Prostate gland (tissue), 2 donors: ENCODE measurements at regions not wholly inside any gene's neighbourhood (a gene's known extent, or its start where the extent isn't known, plus 50 kb on each side); places are given as distances from the start of the nearest gene placed in this dataset.
A peak's percentile ranks its signal among the peaks of the same experiment; 100 is the strongest.

Source experiments
- DNase-seq: peaks from one replicate; pipeline ENCODE4 v3.0.0-alpha.2; 2019; ENCODE audit warnings: low spot score
- H3K27ac ChIP-seq, 2 donors: fragments of 200-600 bp; sonication (generic); 2 replicates each; pipeline ENCODE4 v1.5.1; 2017 to 2019
- H3K27me3 ChIP-seq: fragments of 200-600 bp; sonication (generic); replicated peaks from 2 replicates; pipeline ENCODE4 v1.5.1; 2019; ENCODE audit not compliant: insufficient read depth
- H3K36me3 ChIP-seq, 2 donors: fragments of 200-600 bp; sonication (generic); 1 replicate in 1 of 2; 2 replicates in 1 of 2; pipeline versions ENCODE4 v1.5.1 to v1.8.1; 2017 to 2019
- H3K4me1 ChIP-seq: fragments of 200-600 bp; sonication (generic); replicated peaks from 2 replicates; pipeline ENCODE4 v1.5.1; 2019
- H3K4me3 ChIP-seq, 2 donors: fragments of 200-600 bp; sonication (generic); 2 replicates each; pipeline ENCODE4 v1.5.1; 2017 to 2019
- H3K9me3 ChIP-seq: fragments of 200-600 bp; sonication (generic); 2 replicates; pipeline ENCODE4 v1.5.1; 2017
- POLR2A ChIP-seq: fragments of 450-650 bp; IDR thresholded peaks from one replicate; pipeline ENCODE4 v1.6.1; 2016; ENCODE audit warnings: antibody characterized with exemption, mild to moderate bottlenecking
- POLR2AphosphoS5 ChIP-seq: sonication (generic); formaldehyde crosslinking; IDR thresholded peaks from one replicate; pipeline ENCODE4 v1.6.1; 2017; ENCODE audit warnings: antibody characterized with exemption
- WGBS: methylation state at CpG from one replicate; pipeline ENCODE4 v1.1.5; 2018; 5-methylcytosine and 5-hydroxymethylcytosine counted together
- intact Hi-C: fragments of 100-400 bp; cut with DNase I; formaldehyde crosslinking; loops from one replicate; pipeline ENCODE4 v1.14.2; 2022
- TF ChIP-seq, protein P1 (sequence below), 4 experiments: fragments of 200-600 bp in 2 of 4; fragments of 450-650 bp in 2 of 4; sonication (generic) in 2 of 4; IDR thresholded peaks; 1 replicate in 3 of 4; 2 replicates in 1 of 4; pipeline ENCODE4 v1.5.1; 2016 to 2019; ENCODE audit warnings: antibody characterized with exemption in 4 of 4, mild to moderate bottlenecking in 2 of 4, moderate library complexity in 2 of 4

- Histone ChIP-seq H3K4me3 (no peak overlapping the region), H3K4me1 (no peaks in the 10 kb centered on the region), H3K27me3 (no peaks in the 10 kb centered on the region), H3K27ac (no peak overlapping the region), H3K9me3 (no peaks in the 10 kb centered on the region), H3K36me3 (no peaks in the 10 kb centered on the region)
- intact Hi-C loops = no loop called here
- DNase-seq = no peak
- TF ChIP-seq POLR2AphosphoS5 = no peak
- no peak for TF ChIP-seq POLR2A
- TF ChIP-seq, protein P1, sequence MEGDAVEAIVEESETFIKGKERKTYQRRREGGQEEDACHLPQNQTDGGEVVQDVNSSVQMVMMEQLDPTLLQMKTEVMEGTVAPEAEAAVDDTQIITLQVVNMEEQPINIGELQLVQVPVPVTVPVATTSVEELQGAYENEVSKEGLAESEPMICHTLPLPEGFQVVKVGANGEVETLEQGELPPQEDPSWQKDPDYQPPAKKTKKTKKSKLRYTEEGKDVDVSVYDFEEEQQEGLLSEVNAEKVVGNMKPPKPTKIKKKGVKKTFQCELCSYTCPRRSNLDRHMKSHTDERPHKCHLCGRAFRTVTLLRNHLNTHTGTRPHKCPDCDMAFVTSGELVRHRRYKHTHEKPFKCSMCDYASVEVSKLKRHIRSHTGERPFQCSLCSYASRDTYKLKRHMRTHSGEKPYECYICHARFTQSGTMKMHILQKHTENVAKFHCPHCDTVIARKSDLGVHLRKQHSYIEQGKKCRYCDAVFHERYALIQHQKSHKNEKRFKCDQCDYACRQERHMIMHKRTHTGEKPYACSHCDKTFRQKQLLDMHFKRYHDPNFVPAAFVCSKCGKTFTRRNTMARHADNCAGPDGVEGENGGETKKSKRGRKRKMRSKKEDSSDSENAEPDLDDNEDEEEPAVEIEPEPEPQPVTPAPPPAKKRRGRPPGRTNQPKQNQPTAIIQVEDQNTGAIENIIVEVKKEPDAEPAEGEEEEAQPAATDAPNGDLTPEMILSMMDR (IDR thresholded peaks at IDR 0.05) = no peak
Observed at GRCh38 chr13:72144636-72145035, 277.6 kb upstream of the DACH1 start.

GRCh38 chr13:72141855-72142519, 275.0 kb upstream of the DACH1 start:
- TF ChIP-seq, protein P1 (IDR thresholded peaks at IDR 0.05) = no peak
- no peak for TF ChIP-seq POLR2A
- peak; percentile 26 for TF ChIP-seq POLR2AphosphoS5
- H3K27ac ChIP-seq = no peak overlapping the region
- intact Hi-C loops = no loop called here
- H3K27me3 ChIP-seq = no peaks in the 10 kb centered on the region
- no peaks in the 10 kb centered on the region for H3K4me1 ChIP-seq
- no peak overlapping the region for H3K4me3 ChIP-seq
- WGBS = 19% methylated on average over 3 of the region's 3 CpGs
- H3K9me3 ChIP-seq = no peaks in the 10 kb centered on the region
- DNase-seq = peak; percentile 4
- no peaks in the 10 kb centered on the region for H3K36me3 ChIP-seq

- no peak overlapping the region for H3K27ac ChIP-seq
- DNase-seq = no peak
- H3K27me3 ChIP-seq = no peaks in the 10 kb centered on the region
- no peaks in the 10 kb centered on the region for H3K36me3 ChIP-seq
- 0% methylated on average over 1 of the region's 1 CpG for WGBS
- no peaks in the 10 kb centered on the region for H3K4me1 ChIP-seq
- H3K9me3 ChIP-seq = no peaks in the 10 kb centered on the region
- intact Hi-C loops = no loop called here
- no peak overlapping the region for H3K4me3 ChIP-seq
- TF ChIP-seq POLR2A (no peak), POLR2AphosphoS5 (no peak)
- TF ChIP-seq, protein P1 (IDR thresholded peaks at IDR 0.05) = no peak
Observed at GRCh38 chr13:72139192-72139591, 272.2 kb upstream of the DACH1 start.

DNA sequence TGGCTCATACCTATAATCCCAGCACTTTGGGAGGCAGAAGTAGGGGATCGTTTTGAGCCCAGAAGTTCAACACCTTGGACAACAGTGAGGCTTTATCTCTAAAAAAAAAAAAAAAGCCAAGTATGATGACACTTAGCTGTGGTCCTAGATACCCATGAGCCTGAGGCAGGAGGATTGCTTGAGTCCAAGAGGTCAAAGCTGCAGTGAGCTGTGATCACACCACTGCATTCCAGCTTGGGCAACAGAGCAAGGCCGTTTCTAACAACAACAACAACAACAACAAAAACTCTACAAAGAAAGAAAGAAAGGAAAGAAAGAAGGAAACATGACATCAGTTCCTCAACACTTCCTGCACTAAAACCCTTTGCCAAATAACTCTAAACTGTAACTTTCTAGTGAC, 265.1 kb upstream of the DACH1 start:
- H3K36me3 ChIP-seq = no peaks in the 10 kb centered on the region
- H3K4me3 ChIP-seq = no peak overlapping the region
- intact Hi-C loops = no loop called here
- TF ChIP-seq POLR2A = no peak
- TF ChIP-seq POLR2AphosphoS5 = no peak
- TF ChIP-seq, protein P1 (IDR thresholded peaks at IDR 0.05) = no peak
- no peaks in the 10 kb centered on the region for H3K4me1 ChIP-seq
- no peak for DNase-seq
- WGBS = 78% methylated on average over 2 of the region's 2 CpGs
- H3K27me3 ChIP-seq = no peaks in the 10 kb centered on the region
- no peak overlapping the region for H3K27ac ChIP-seq
- no peaks in the 10 kb centered on the region for H3K9me3 ChIP-seq

DNA sequence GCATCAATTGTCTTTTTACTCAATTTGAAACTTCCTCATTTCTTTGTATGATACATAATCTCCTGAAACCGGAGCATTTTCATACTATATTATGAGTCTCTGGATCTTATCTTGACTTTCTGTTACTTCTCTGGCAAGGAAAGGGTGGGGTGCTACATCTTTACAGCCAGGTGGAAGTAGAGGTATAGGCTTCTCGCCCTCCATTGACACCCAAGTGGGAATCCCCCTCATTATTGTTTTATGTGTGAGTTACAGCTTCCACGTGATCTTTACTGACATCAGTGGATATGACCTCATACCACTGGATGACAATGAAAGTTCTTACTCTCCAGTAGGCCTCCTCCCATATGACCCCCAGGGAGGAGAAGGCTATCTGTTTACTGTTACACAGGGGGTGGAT, 262.1 kb upstream of the DACH1 start:
- H3K9me3 ChIP-seq = no peaks in the 10 kb centered on the region
- TF ChIP-seq POLR2AphosphoS5 (no peak), POLR2A (no peak)
- TF ChIP-seq, protein P1 (IDR thresholded peaks at IDR 0.05) = no peak
- DNase-seq = no peak
- H3K36me3 ChIP-seq = no peaks in the 10 kb centered on the region
- H3K27me3 ChIP-seq = no peaks in the 10 kb centered on the region
- no peak overlapping the region for H3K27ac ChIP-seq
- 55% methylated on average over 3 of the region's 3 CpGs for WGBS
- H3K4me3 ChIP-seq = no peak overlapping the region
- no peaks in the 10 kb centered on the region for H3K4me1 ChIP-seq
- intact Hi-C loops = no loop called here
